ENCODE measurements at regions not wholly inside any gene's neighbourhood (a gene's known extent, or its start where the extent isn't known, plus 50 kb on each side); places are given as distances from the start of the nearest gene placed in this dataset.

- TF ChIP-seq CTCF (IDR thresholded peaks at IDR 0.05; ENCODE audit: insufficient read depth, low read length) (no peak), SPI1 (IDR thresholded peaks at IDR 0.05; ENCODE audit: borderline replicate concordance, low read depth) (no peak), POLR2AphosphoS5 (IDR thresholded peaks at IDR 0.05; ENCODE audit: low read depth) (no peak), REST (IDR thresholded peaks at IDR 0.05; ENCODE audit: insufficient replicate concordance, low read depth) (no peak), GABPA (IDR thresholded peaks at IDR 0.05; ENCODE audit: low read depth) (no peak)
- no peaks in the 10 kb centered on the region for H3K27me3 ChIP-seq (ENCODE audit: insufficient read depth, poor library complexity, severe bottlenecking)
- DNase-seq (ENCODE audit: low read depth in 1 of 2, low spot score in 1 of 2): no peak
- H3K4me3 ChIP-seq (replicated peaks; ENCODE audit: insufficient read depth, low read length): no peak overlapping the region
- H3K27ac ChIP-seq (replicated peaks): no peak overlapping the region
Measured at GRCh38 chr13:58547419-58547818, 915.9 kb downstream of the PCDH17 start.

DNA sequence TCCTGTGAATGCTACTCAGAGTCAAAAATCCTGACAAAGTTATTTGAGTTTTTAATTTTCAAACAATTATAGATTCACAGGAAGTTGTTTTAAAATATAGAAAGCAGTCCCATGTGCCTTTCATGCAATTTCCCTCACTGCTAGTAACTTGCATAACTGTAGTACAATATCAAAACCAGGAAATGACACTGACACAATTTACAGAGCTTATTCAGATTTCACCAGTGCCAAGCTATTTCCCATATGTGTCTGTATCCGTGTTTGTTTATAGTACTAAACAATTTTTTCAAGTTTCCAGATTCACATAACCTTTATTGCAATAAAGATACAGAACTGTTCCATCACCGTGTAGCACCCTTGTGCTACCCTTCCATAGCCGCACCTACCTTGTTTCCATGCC lies 934.6 kb downstream of the PCDH17 start:
- Histone ChIP-seq H3K27ac (replicated peaks) (no peak overlapping the region), H3K4me3 (replicated peaks; ENCODE audit: insufficient read depth, low read length) (no peak overlapping the region), H3K27me3 (ENCODE audit: insufficient read depth, poor library complexity, severe bottlenecking) (no peaks in the 10 kb centered on the region)
- no peak for DNase-seq (ENCODE audit: low read depth in 1 of 2, low spot score in 1 of 2)
- no peak for TF ChIP-seq POLR2AphosphoS5 (IDR thresholded peaks at IDR 0.05; ENCODE audit: low read depth)
- no peak for TF ChIP-seq CTCF (IDR thresholded peaks at IDR 0.05; ENCODE audit: insufficient read depth, low read length)
- no peak for TF ChIP-seq SPI1 (IDR thresholded peaks at IDR 0.05; ENCODE audit: borderline replicate concordance, low read depth)
- no peak for TF ChIP-seq GABPA (IDR thresholded peaks at IDR 0.05; ENCODE audit: low read depth)
- no peak for TF ChIP-seq REST (IDR thresholded peaks at IDR 0.05; ENCODE audit: insufficient replicate concordance, low read depth)

- peak; percentile 18 to 77 for DNase-seq (ENCODE audit: low read depth in 1 of 2, low spot score in 1 of 2)
- H3K27ac ChIP-seq (replicated peaks): no peak overlapping the region
- TF ChIP-seq SPI1 (IDR thresholded peaks at IDR 0.05; ENCODE audit: borderline replicate concordance, low read depth): peak; percentile 80; the same call in 1 of the 2 replicates
- TF ChIP-seq CTCF (IDR thresholded peaks at IDR 0.05; ENCODE audit: insufficient read depth, low read length): no peak
- TF ChIP-seq POLR2AphosphoS5 (IDR thresholded peaks at IDR 0.05; ENCODE audit: low read depth): no peak
- H3K27me3 ChIP-seq (ENCODE audit: insufficient read depth, poor library complexity, severe bottlenecking): no peaks in the 10 kb centered on the region
- no peak overlapping the region for H3K4me3 ChIP-seq (replicated peaks; ENCODE audit: insufficient read depth, low read length)
Measured at GRCh38 chr13:58573743-58574142, 942.2 kb downstream of the PCDH17 start.

DNA sequence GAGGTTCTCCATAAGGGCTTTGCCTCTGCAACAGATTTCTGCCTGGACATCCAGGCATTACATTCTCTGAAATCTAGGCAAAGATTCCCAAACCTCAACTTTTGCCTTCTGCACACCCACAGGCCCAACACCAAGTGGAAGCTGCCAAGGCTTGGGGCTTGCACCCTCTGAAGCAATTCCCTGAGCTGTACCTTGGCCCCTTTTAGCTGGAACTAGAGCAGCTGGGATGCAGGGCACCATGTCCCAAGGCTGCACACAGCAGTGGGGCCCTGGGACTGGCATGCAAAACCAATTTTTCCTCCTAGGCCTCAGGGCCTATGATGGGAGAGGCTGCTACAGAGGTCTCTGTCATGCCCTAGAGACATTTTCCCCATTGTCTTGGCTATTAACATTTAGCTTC lies 943.2 kb downstream of the PCDH17 start:
- TF ChIP-seq REST (IDR thresholded peaks at IDR 0.05; ENCODE audit: insufficient replicate concordance, low read depth): no peak
- no peak for TF ChIP-seq SPI1 (IDR thresholded peaks at IDR 0.05; ENCODE audit: borderline replicate concordance, low read depth)
- no peak for TF ChIP-seq POLR2AphosphoS5 (IDR thresholded peaks at IDR 0.05; ENCODE audit: low read depth)
- no peak for TF ChIP-seq CTCF (IDR thresholded peaks at IDR 0.05; ENCODE audit: insufficient read depth, low read length)
- no peak for TF ChIP-seq GABPA (IDR thresholded peaks at IDR 0.05; ENCODE audit: low read depth)
- H3K27ac ChIP-seq (replicated peaks): no peak overlapping the region
- DNase-seq (ENCODE audit: low read depth in 1 of 2, low spot score in 1 of 2): no peak
- H3K4me3 ChIP-seq (replicated peaks; ENCODE audit: insufficient read depth, low read length): no peak overlapping the region
- H3K27me3 ChIP-seq (ENCODE audit: insufficient read depth, poor library complexity, severe bottlenecking): no peaks in the 10 kb centered on the region

Data from HL-60 (cell line).